H9 (cell line): ENCODE measurements at regions not wholly inside any gene's neighbourhood (a gene's known extent, or its start where the extent isn't known, plus 50 kb on each side); places are given as distances from the start of the nearest gene placed in this dataset.
A peak's percentile ranks its signal among the peaks of the same experiment; 100 is the strongest.
"Not testable (repeated sequence)": the region's sequence is repeated elsewhere in the genome, so short reads cannot be mapped to it uniquely, and the experiment has no call there.

Source experiments
- DNase-seq: peaks from one replicate; pipeline ENCODE4 v3.0.0-alpha.2; 2017
- H2AFZ ChIP-seq: one replicate; pipeline ENCODE4 v1.6.1; 2013; ENCODE audit warnings: mild to moderate bottlenecking, low read length, control low read depth, moderate library complexity
- H2AK5ac ChIP-seq: 2 replicates; pipeline ENCODE4 v1.6.1; 2013; ENCODE audit warnings: low read length, control low read depth, mixed read lengths; ENCODE audit not compliant: insufficient read length
- H2BK120ac ChIP-seq: one replicate; pipeline ENCODE4 v1.6.1; 2013; ENCODE audit warnings: low read depth, mild to moderate bottlenecking, low read length, control low read depth, inconsistent platforms; ENCODE audit not compliant: poor library complexity, severe bottlenecking
- H2BK12ac ChIP-seq: 2 replicates; pipeline ENCODE4 v1.6.1; 2013; ENCODE audit warnings: low read length, control low read depth, mixed read lengths, low read depth; ENCODE audit not compliant: insufficient read length
- H2BK15ac ChIP-seq: 2 replicates; pipeline ENCODE4 v1.6.1; 2013; ENCODE audit warnings: low read depth, low read length, control low read depth
- H2BK20ac ChIP-seq: one replicate; pipeline ENCODE4 v1.6.1; 2013; ENCODE audit warnings: low read depth, mild to moderate bottlenecking, low read length, control low read depth, inconsistent platforms; ENCODE audit not compliant: poor library complexity, severe bottlenecking
- H2BK5ac ChIP-seq: 2 replicates; pipeline ENCODE4 v1.6.1; 2013; ENCODE audit warnings: low read length, control low read depth, mixed read lengths; ENCODE audit not compliant: insufficient read length
- H3K14ac ChIP-seq: 2 replicates; pipeline ENCODE4 v1.6.1; 2013; ENCODE audit warnings: low read length, control low read depth; ENCODE audit not compliant: insufficient read depth
- H3K18ac ChIP-seq: 2 replicates; pipeline ENCODE4 v1.6.1; 2013; ENCODE audit warnings: low read depth, mild to moderate bottlenecking, mixed read lengths, low read length, control low read depth; ENCODE audit not compliant: insufficient read length
- H3K23ac ChIP-seq: 2 replicates; pipeline ENCODE4 v1.6.1; 2013; ENCODE audit warnings: low read length, control low read depth, mixed read lengths, low read depth; ENCODE audit not compliant: insufficient read length
- H3K23me2 ChIP-seq: 2 replicates; pipeline ENCODE4 v1.6.1; 2013; ENCODE audit warnings: low read depth, mild to moderate bottlenecking, mixed read lengths, low read length, control low read depth; ENCODE audit not compliant: insufficient read length, poor library complexity, severe bottlenecking
- H3K27ac ChIP-seq: 2 replicates; pipeline ENCODE4 v1.5.1; 2013; ENCODE audit warnings: low read length, control low read depth, mixed read lengths, low read depth; ENCODE audit not compliant: insufficient read length
- H3K27me3 ChIP-seq: 2 replicates; pipeline ENCODE4 v1.6.1; 2013; ENCODE audit warnings: low read length, control low read depth, inconsistent platforms; ENCODE audit not compliant: insufficient read depth
- H3K4ac ChIP-seq: 2 replicates; pipeline ENCODE4 v1.6.1; 2013; ENCODE audit warnings: low read depth, mild to moderate bottlenecking, control low read depth, inconsistent platforms, low read length, moderate library complexity
- H3K4me1 ChIP-seq: 2 replicates; pipeline ENCODE4 v1.6.1; 2013; ENCODE audit warnings: low read length, control low read depth, inconsistent platforms; ENCODE audit not compliant: insufficient read depth
- H3K4me2 ChIP-seq: 2 replicates; pipeline ENCODE4 v1.6.1; 2013; ENCODE audit warnings: low read length, control low read depth, mixed read lengths; ENCODE audit not compliant: insufficient read length, insufficient read depth
- H3K56ac ChIP-seq: 2 replicates; pipeline ENCODE4 v1.6.1; 2013; ENCODE audit warnings: low read depth, mild to moderate bottlenecking, mixed read lengths, low read length, control low read depth; ENCODE audit not compliant: insufficient read length
- H3K79me1 ChIP-seq: 2 replicates; pipeline ENCODE4 v1.6.1; 2013; ENCODE audit warnings: low read depth, mild to moderate bottlenecking, moderate library complexity, low read length, control low read depth, inconsistent platforms; ENCODE audit not compliant: insufficient read depth, poor library complexity, severe bottlenecking
- H3K79me2 ChIP-seq: 2 replicates; pipeline ENCODE4 v1.6.1; 2013; ENCODE audit warnings: low read length, control low read depth, inconsistent platforms; ENCODE audit not compliant: insufficient read depth
- H3K9ac ChIP-seq: 2 replicates; pipeline ENCODE4 v1.6.1; 2013; ENCODE audit warnings: low read length, control low read depth, mixed read lengths; ENCODE audit not compliant: insufficient read length; ENCODE audit errors: extremely low read depth
- H3K9me3 ChIP-seq: one replicate; pipeline ENCODE4 v1.6.1; 2013; ENCODE audit warnings: low read depth, low read length, inconsistent platforms; ENCODE audit not compliant: control insufficient read depth
- H3T11ph ChIP-seq: one replicate; pipeline ENCODE4 v1.6.1; 2013; ENCODE audit warnings: mild to moderate bottlenecking, low read length, control low read depth, inconsistent platforms
- H4K20me1 ChIP-seq: one replicate; pipeline ENCODE4 v1.6.1; 2013; ENCODE audit not compliant: control insufficient read depth, insufficient read length, insufficient read depth
- H4K5ac ChIP-seq: 2 replicates; pipeline ENCODE4 v1.6.1; 2013; ENCODE audit warnings: low read depth, mild to moderate bottlenecking, mixed read lengths, low read length, control low read depth; ENCODE audit not compliant: insufficient read length
- H4K8ac ChIP-seq: replicated peaks from 2 replicates; pipeline ENCODE4 v1.6.1; 2013; ENCODE audit warnings: low read length, control low read depth, mixed read lengths, low read depth; ENCODE audit not compliant: insufficient read length
- H4K91ac ChIP-seq: 2 replicates; pipeline ENCODE4 v1.6.1; 2013; ENCODE audit warnings: low read depth, mild to moderate bottlenecking, moderate library complexity, mixed read lengths, low read length, control low read depth; ENCODE audit not compliant: insufficient read length
- H3K27ac Mint-ChIP-seq, 3 experiments: 2 replicates in 2 of 3; 3 replicates in 1 of 3; pipeline ENCODE4 v1.8.0; 2020 to 2021; ENCODE audit warnings: mixed read lengths in 3 of 3, mild to moderate bottlenecking in 1 of 3, moderate library complexity in 1 of 3
- H3K27me3 Mint-ChIP-seq: 2 replicates; pipeline ENCODE4 v1.8.0; 2021; ENCODE audit warnings: low read depth, mild to moderate bottlenecking, moderate library complexity, mixed read lengths
- H3K36me3 Mint-ChIP-seq, 3 experiments: 2 replicates in 2 of 3; 3 replicates in 1 of 3; pipeline ENCODE4 v1.8.0; 2020 to 2021; ENCODE audit warnings: low read depth in 3 of 3, mixed read lengths in 3 of 3; ENCODE audit not compliant: insufficient read depth in 1 of 3
- H3K4me1 Mint-ChIP-seq, 2 experiments: 2 replicates each; pipeline ENCODE4 v1.8.0; 2020; ENCODE audit warnings: mixed read lengths in 2 of 2
- H3K4me3 Mint-ChIP-seq, 2 experiments: 2 replicates in 1 of 2; 3 replicates in 1 of 2; pipeline ENCODE4 v1.8.0; 2020 to 2021; ENCODE audit warnings: mild to moderate bottlenecking in 2 of 2, mixed read lengths in 2 of 2, moderate library complexity in 1 of 2
- H3K9me3 Mint-ChIP-seq, 2 experiments: 2 replicates in 1 of 2; 3 replicates in 1 of 2; pipeline ENCODE4 v1.8.0; 2020; ENCODE audit warnings: mild to moderate bottlenecking in 2 of 2, mixed read lengths in 2 of 2, moderate library complexity in 1 of 2
- WGBS: extraction: QIAGEN DNeasy Blood & Tissue Kit; methylation state at CpG from one replicate; pipeline ENCODE4 v1.1.7; 2013; ENCODE audit warnings: missing lambda C conversion rate, low lambda C conversion rate, mixed read lengths; ENCODE audit not compliant: insufficient read length; ENCODE audit errors: extremely low coverage; 5-methylcytosine and 5-hydroxymethylcytosine counted together

DNA sequence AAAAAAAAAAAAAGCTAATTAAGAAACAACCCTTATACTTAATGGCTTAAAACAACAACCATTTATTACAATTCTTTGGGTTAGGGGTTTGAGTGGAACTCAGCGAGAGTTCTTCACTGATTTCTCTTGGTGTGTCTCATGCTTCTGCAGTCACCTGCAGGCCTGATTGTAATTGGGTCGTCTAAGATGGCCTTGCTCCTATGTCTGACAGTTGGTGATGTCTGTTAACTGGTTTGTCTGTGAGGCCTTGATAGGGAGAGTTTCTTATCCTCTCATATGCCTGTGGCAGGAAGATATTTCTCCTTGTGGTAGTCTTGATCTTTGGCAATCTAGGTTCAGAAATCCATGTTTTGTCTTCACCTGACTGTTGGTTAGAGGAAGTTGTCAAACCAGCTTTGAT, 85.2 kb upstream of the NUTM2F start:
- no CpG with 5 or more reads among the region's 2 CpGs for WGBS
- H3K9me3 Mint-ChIP-seq, DNase-seq: not testable (repeated sequence)

DNA sequence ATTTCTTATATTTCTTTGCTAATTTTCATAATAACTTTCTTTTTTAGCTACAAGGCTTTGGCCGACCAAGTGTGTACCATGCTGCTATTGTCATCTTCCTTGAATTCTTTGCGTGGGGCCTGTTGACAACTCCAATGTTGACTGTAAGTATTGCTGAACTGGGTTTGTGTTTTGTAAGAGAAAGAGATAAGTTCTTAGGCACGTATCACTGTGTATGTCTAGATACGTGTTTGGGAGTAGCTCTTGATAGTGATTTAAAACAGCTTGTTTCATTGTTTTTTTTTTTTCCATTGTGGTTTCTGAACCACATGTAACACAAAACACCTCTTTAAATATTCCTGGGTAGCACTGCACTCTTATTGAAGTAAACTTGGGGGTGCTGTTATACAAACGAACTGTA, 86.7 kb upstream of the NUTM2F start:
- not testable (repeated sequence) for H3K9ac ChIP-seq, H3K4ac ChIP-seq, H2BK15ac ChIP-seq, H2AK5ac ChIP-seq, H3K23ac ChIP-seq, H4K8ac ChIP-seq, H3K4me1 Mint-ChIP-seq, H2BK20ac ChIP-seq, H3K9me3 ChIP-seq, DNase-seq, H2AFZ ChIP-seq, H2BK120ac ChIP-seq, H3K4me3 Mint-ChIP-seq, H3K27ac ChIP-seq, H3K23me2 ChIP-seq, H3K27me3 Mint-ChIP-seq, H2BK5ac ChIP-seq, H3T11ph ChIP-seq, H3K14ac ChIP-seq, H3K18ac ChIP-seq, H2BK12ac ChIP-seq, H3K79me1 ChIP-seq, H3K4me2 ChIP-seq, H4K91ac ChIP-seq, H3K36me3 Mint-ChIP-seq, H3K4me1 ChIP-seq, H3K56ac ChIP-seq, H4K5ac ChIP-seq, H3K9me3 Mint-ChIP-seq, H3K27me3 ChIP-seq, H3K79me2 ChIP-seq, H4K20me1 ChIP-seq
- H3K27ac Mint-ChIP-seq = peak overlapping the region in 1 of 3 experiments; percentile 13; a peak in 1 of 7 replicates
- WGBS = no CpG with 5 or more reads among the region's 5 CpGs

More for the DNA sequence above, 85.2 kb upstream of the NUTM2F start:
- not testable (repeated sequence) for H3K4me1 ChIP-seq, H2BK20ac ChIP-seq, H4K5ac ChIP-seq, H3K4me1 Mint-ChIP-seq, H2BK5ac ChIP-seq, H3K27me3 ChIP-seq, H3K14ac ChIP-seq, H4K91ac ChIP-seq, H2BK12ac ChIP-seq, H4K20me1 ChIP-seq, H3K4me2 ChIP-seq, H2BK120ac ChIP-seq, H3K79me1 ChIP-seq, H3K27ac Mint-ChIP-seq, H3K23me2 ChIP-seq, H3K4ac ChIP-seq, H3K56ac ChIP-seq, H3K9ac ChIP-seq, H3K36me3 Mint-ChIP-seq, H4K8ac ChIP-seq, H2BK15ac ChIP-seq, H3K9me3 ChIP-seq, H3K18ac ChIP-seq, H3K4me3 Mint-ChIP-seq, H3K27me3 Mint-ChIP-seq, H3T11ph ChIP-seq, H2AFZ ChIP-seq, H3K23ac ChIP-seq, H3K27ac ChIP-seq, H2AK5ac ChIP-seq, H3K79me2 ChIP-seq
